Ascending aorta (tissue), 2 donors: ENCODE measurements at regions not wholly inside any gene's neighbourhood (a gene's known extent, or its start where the extent isn't known, plus 50 kb on each side); places are given as distances from the start of the nearest gene placed in this dataset.

Source experiments
- DNase-seq, 2 donors: peaks; one replicate each; pipeline ENCODE4 v3.0.0-alpha.2; 2019; ENCODE audit warnings: low spot score in 2 of 2
- H3K27ac ChIP-seq, 2 donors: fragments of 200-600 bp; sonication (generic); one replicate each; pipeline ENCODE4 v1.5.1; 2016 to 2017; ENCODE audit warnings: mild to moderate bottlenecking in 1 of 2
- H3K27me3 ChIP-seq: fragments of 200-600 bp; sonication (generic); one replicate; pipeline ENCODE4 v1.5.1; 2017
- H3K36me3 ChIP-seq, 2 donors: fragments of 200-600 bp; sonication (generic); one replicate each; pipeline ENCODE4 v1.5.1; 2016
- H3K4me1 ChIP-seq, 2 donors: fragments of 200-600 bp; sonication (generic); one replicate each; pipeline ENCODE4 v1.5.1; 2016 to 2017; ENCODE audit warnings: mild to moderate bottlenecking in 1 of 2
- H3K4me3 ChIP-seq, 2 donors: fragments of 200-600 bp; sonication (generic); one replicate each; pipeline ENCODE4 v1.5.1; 2016 to 2017; ENCODE audit warnings: mild to moderate bottlenecking in 1 of 2
- H3K9me3 ChIP-seq, 2 donors: fragments of 200-600 bp; sonication (generic); one replicate each; pipeline ENCODE4 v1.5.1; 2016
- intact Hi-C: fragments of 100-400 bp; cut with DNase I; formaldehyde crosslinking; loops from one replicate; pipeline ENCODE4 v1.15.1; 2023
- TF ChIP-seq, protein P1 (sequence below), 3 experiments: fragments of 200-600 bp in 2 of 3; fragments of 450-650 bp in 1 of 3; sonication (generic) in 2 of 3; IDR thresholded peaks; one replicate each; pipeline ENCODE4 v1.5.1; 2016 to 2019; ENCODE audit warnings: antibody characterized with exemption in 3 of 3, mild to moderate bottlenecking in 1 of 3, moderate library complexity in 1 of 3

DNA sequence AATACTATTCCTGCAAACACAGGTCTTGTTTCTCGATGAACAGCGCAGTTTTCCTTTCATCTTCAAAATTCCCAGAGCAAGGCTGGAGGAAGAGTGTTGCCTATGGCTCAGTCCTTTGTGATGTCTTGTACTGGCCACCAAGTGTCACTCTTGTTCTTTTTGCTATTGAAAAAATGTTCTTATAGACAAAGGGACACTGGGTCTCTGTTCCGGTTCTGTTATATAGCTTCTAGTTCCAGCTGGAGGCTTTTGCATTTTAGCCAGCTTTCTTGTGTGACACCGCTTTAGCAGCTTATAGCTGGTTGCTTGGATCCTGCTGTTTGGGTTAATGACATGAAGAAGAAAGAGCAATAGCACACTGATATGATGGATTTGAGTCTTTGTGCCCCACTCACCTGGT lies 343.7 kb upstream of the KCNN2 start:
- no peaks in the 10 kb centered on the region for H3K27me3 ChIP-seq
- H3K4me1 ChIP-seq, result no peaks in the 10 kb centered on the region
- no peak overlapping the region for H3K4me3 ChIP-seq
- no peaks in the 10 kb centered on the region for H3K36me3 ChIP-seq
- TF ChIP-seq, protein P1, sequence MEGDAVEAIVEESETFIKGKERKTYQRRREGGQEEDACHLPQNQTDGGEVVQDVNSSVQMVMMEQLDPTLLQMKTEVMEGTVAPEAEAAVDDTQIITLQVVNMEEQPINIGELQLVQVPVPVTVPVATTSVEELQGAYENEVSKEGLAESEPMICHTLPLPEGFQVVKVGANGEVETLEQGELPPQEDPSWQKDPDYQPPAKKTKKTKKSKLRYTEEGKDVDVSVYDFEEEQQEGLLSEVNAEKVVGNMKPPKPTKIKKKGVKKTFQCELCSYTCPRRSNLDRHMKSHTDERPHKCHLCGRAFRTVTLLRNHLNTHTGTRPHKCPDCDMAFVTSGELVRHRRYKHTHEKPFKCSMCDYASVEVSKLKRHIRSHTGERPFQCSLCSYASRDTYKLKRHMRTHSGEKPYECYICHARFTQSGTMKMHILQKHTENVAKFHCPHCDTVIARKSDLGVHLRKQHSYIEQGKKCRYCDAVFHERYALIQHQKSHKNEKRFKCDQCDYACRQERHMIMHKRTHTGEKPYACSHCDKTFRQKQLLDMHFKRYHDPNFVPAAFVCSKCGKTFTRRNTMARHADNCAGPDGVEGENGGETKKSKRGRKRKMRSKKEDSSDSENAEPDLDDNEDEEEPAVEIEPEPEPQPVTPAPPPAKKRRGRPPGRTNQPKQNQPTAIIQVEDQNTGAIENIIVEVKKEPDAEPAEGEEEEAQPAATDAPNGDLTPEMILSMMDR (IDR thresholded peaks at IDR 0.05), result no peak
- no peaks in the 10 kb centered on the region for H3K9me3 ChIP-seq
- H3K27ac ChIP-seq, result no peak overlapping the region
- intact Hi-C loops, result no loop called here
- no peak for DNase-seq

DNA sequence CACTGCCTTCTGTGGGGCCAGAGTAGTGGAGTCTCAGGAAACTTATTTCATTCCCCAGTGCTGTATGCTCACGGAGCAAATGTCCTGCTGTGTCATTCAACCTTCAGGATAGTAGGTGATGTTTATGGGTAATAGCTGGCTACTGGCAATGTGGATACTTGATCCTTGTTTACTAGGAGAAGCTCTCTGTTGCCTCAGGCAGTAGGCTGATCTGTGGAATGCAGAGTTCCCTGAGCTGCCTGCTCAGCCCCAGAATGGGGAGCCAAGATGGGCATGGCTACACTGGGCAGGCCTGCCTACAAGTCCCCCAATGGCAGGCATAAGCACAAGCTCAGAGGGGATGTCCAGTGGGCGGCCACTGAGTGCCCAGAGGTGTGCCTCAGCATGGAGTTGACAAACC lies 323.1 kb upstream of the KCNN2 start:
- intact Hi-C loops, result no loop called here
- no peak for DNase-seq
- Histone ChIP-seq H3K27ac (no peak overlapping the region), H3K36me3 (no peaks in the 10 kb centered on the region), H3K9me3 (peaks cover 0 to 7% of the 10 kb centered on the region in 2 donors), H3K27me3 (no peaks in the 10 kb centered on the region), H3K4me1 (no peaks in the 10 kb centered on the region), H3K4me3 (no peak overlapping the region)
- TF ChIP-seq, protein P1 (IDR thresholded peaks at IDR 0.05), result no peak

DNA sequence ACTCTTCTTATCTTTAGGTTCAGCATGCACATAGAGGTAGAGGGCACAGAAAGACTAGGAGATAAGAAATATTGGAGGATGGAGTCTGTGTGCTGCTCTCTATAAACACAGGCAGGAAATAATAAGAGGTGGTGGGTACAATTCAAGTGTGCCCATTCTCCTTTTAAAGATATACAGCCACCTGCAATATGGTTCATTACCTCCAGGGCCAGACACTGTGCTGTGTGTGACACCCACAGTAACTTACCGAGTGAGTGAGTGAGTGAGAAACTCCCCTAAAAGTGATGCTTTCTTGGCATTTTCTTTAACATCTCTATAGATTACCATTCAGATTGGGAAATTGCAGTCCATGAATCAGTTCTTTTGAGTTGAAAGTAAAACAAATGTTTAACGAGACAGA lies 311.8 kb upstream of the KCNN2 start:
- TF ChIP-seq, protein P1 (IDR thresholded peaks at IDR 0.05), result no peak
- DNase-seq, result no peak
- intact Hi-C loops, result no loop called here
- no peak overlapping the region for H3K27ac ChIP-seq
- no peaks in the 10 kb centered on the region for H3K4me1 ChIP-seq
- H3K9me3 ChIP-seq, result no peaks in the 10 kb centered on the region
- H3K4me3 ChIP-seq, result no peak overlapping the region
- H3K36me3 ChIP-seq, result no peaks in the 10 kb centered on the region
- H3K27me3 ChIP-seq, result no peaks in the 10 kb centered on the region

DNA sequence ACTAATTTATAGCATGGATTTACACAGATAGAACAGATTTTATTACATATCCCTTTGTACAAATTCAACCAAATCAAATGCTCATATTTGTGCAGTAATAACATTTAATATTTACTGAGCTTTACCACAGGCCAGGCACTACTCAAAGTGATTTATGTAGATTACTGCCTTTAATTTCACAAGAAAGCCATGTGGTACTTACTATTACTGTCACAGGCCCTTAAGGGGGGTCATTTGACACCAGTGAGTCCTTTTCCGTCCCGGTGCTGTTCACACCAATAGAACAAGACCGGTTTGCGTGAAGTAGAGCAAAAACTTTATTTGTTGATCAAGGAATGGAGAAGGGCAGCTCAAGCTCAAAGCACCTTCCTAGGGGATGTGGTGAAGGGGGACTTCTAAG lies 308.5 kb upstream of the KCNN2 start:
- H3K36me3 ChIP-seq, result no peaks in the 10 kb centered on the region
- no peak for DNase-seq
- intact Hi-C loops, result no loop called here
- TF ChIP-seq, protein P1 (IDR thresholded peaks at IDR 0.05), result no peak
- H3K4me3 ChIP-seq, result no peak overlapping the region
- H3K9me3 ChIP-seq, result no peaks in the 10 kb centered on the region
- H3K27me3 ChIP-seq, result no peaks in the 10 kb centered on the region
- no peaks in the 10 kb centered on the region for H3K4me1 ChIP-seq
- H3K27ac ChIP-seq, result no peak overlapping the region

- Histone ChIP-seq H3K4me1 (no peaks in the 10 kb centered on the region), H3K27me3 (no peaks in the 10 kb centered on the region), H3K36me3 (no peaks in the 10 kb centered on the region), H3K27ac (no peak overlapping the region), H3K4me3 (no peak overlapping the region), H3K9me3 (no peaks in the 10 kb centered on the region)
- no peak for DNase-seq
- intact Hi-C loops, result no loop called here
- TF ChIP-seq, protein P1 (IDR thresholded peaks at IDR 0.05), result no peak
These were observed 307.3 kb upstream of the KCNN2 start for GRCh38 chr5:114054594-114054993.
